Adrenal gland (tissue), 9 donors: ENCODE measurements at regions not wholly inside any gene's neighbourhood (a gene's known extent, or its start where the extent isn't known, plus 50 kb on each side); places are given as distances from the start of the nearest gene placed in this dataset.
A peak's percentile ranks its signal among the peaks of the same experiment; 100 is the strongest.

ENCODE experiments used
- DNase-seq, 7 donors: peaks; one replicate each; pipeline ENCODE4 v3.0.0-alpha.2; 2019 to 2020
- H3K27ac ChIP-seq, 5 donors: fragments of 200-600 bp; sonication (generic) in 4 of 5; 1 replicate in 3 of 5; 2 replicates in 2 of 5; pipeline versions ENCODE4 v1.5.1 to v1.8.0; 2016 to 2020; ENCODE audit warnings: mild to moderate bottlenecking in 1 of 5
- H3K27me3 ChIP-seq: fragments of 200-600 bp; 2 replicates; pipeline ENCODE4 v1.8.0; 2021
- H3K36me3 ChIP-seq, 2 donors: fragments of 200-600 bp; replicated peaks in 1 of 2; 1 replicate in 1 of 2; 2 replicates in 1 of 2; pipeline versions ENCODE4 v1.5.1 to v1.8.0; 2018 to 2022
- H3K4me1 ChIP-seq, 2 donors: fragments of 200-600 bp; replicated peaks in 1 of 2; 1 replicate in 1 of 2; 2 replicates in 1 of 2; pipeline versions ENCODE4 v1.5.1 to v1.8.0; 2018 to 2021
- H3K4me3 ChIP-seq, 4 donors: fragments of 200-600 bp; sonication (generic) in 3 of 4; one replicate each; pipeline ENCODE4 v1.5.1; 2016 to 2018
- H3K9me3 ChIP-seq, 3 donors: fragments of 200-600 bp; sonication (generic) in 1 of 3; replicated peaks in 1 of 3; 1 replicate in 2 of 3; 2 replicates in 1 of 3; pipeline versions ENCODE4 v1.5.1 to v1.8.0; 2016 to 2021
- CTCF ChIP-seq, 6 experiments: fragments of 450-650 bp in 4 of 6; fragments of 200-600 bp in 2 of 6; sonication (generic) in 1 of 6; IDR thresholded peaks; 1 replicate in 5 of 6; 2 replicates in 1 of 6; pipeline versions ENCODE4 v1.5.1 to v1.8.0; 2016 to 2021; ENCODE audit warnings: antibody characterized with exemption in 6 of 6, mild to moderate bottlenecking in 2 of 6, moderate library complexity in 1 of 6
- POLR2A ChIP-seq, 2 donors: fragments of 450-650 bp; IDR thresholded peaks; one replicate each; pipeline ENCODE4 v1.6.1; 2017; ENCODE audit warnings: antibody characterized with exemption in 2 of 2, mild to moderate bottlenecking in 2 of 2, moderate library complexity in 1 of 2
- WGBS, 4 donors: extraction: QIAGEN DNeasy Blood & Tissue Kit in 2 of 4; methylation state at CpG; one replicate each; pipeline versions ENCODE4 v1.1.5 to v1.1.7; 2013 to 2017; 5-methylcytosine and 5-hydroxymethylcytosine counted together
- intact Hi-C, 2 donors: fragments of 100-400 bp; cut with DNase I; formaldehyde crosslinking; loops; one replicate each; pipeline versions ENCODE4 v1.14.1 to v1.15.0; 2022 to 2023
- donor health status: healthy with polysubstance abuse.
- donor health status: Bipolar disorder and iron deficiency.
- donor health status: DM: yes; HTN: yes; CAD: no.
- donor health status: DM: no; HTN: no; CAD: no.
- donor health status: DM: no; HTN: no; CAD: no.

GRCh38 chr5:148012801-148013200 is 51.0 kb upstream of the SPINK5 start:
- Histone ChIP-seq H3K27me3 (no peaks in the 10 kb centered on the region), H3K4me1 (no peaks in the 10 kb centered on the region), H3K27ac (no peak overlapping the region), H3K36me3 (no peaks in the 10 kb centered on the region), H3K4me3 (no peak overlapping the region), H3K9me3 (no peaks in the 10 kb centered on the region)
- 55 to 66% (median 63%) methylated on average over 3 of the region's 3 CpGs for WGBS, 4 donors
- no peak for DNase-seq
- TF ChIP-seq POLR2A (IDR thresholded peaks at IDR 0.05) = no peak
- intact Hi-C loops = no loop called here

GRCh38 chr5:148011398-148012137 is 52.2 kb upstream of the SPINK5 start:
- WGBS, 4 donors = 74 to 81% (median 78%) methylated on average over 3 of the region's 3 CpGs
- H3K36me3 ChIP-seq = no peaks in the 10 kb centered on the region
- H3K27ac ChIP-seq = no peak overlapping the region
- no peaks in the 10 kb centered on the region for H3K4me1 ChIP-seq
- peak; percentile 31 to 77 (median 60) for DNase-seq
- H3K9me3 ChIP-seq = no peaks in the 10 kb centered on the region
- H3K27me3 ChIP-seq = no peaks in the 10 kb centered on the region
- H3K4me3 ChIP-seq = no peak overlapping the region
- TF ChIP-seq CTCF (IDR thresholded peaks at IDR 0.05) (no peak), POLR2A (IDR thresholded peaks at IDR 0.05) (no peak)
- intact Hi-C loops = no loop called here

GRCh38 chr5:148005788-148006520 is 57.8 kb upstream of the SPINK5 start:
- Histone ChIP-seq H3K4me3 (no peak overlapping the region), H3K36me3 (no peaks in the 10 kb centered on the region), H3K27ac (no peak overlapping the region), H3K27me3 (no peaks in the 10 kb centered on the region), H3K9me3 (peaks cover 0 to 10% (median 0%) of the 10 kb centered on the region in 3 donors), H3K4me1 (no peaks in the 10 kb centered on the region)
- no peak for DNase-seq
- intact Hi-C loops = no loop called here
- no peak for TF ChIP-seq CTCF (IDR thresholded peaks at IDR 0.05)
- no peak for TF ChIP-seq POLR2A (IDR thresholded peaks at IDR 0.05)
- 68 to 80% (median 75%) methylated on average over 12 of the region's 12 CpGs for WGBS, 4 donors

- intact Hi-C loops = no loop called here
- Histone ChIP-seq H3K4me3 (no peak overlapping the region), H3K27ac (no peak overlapping the region), H3K27me3 (no peaks in the 10 kb centered on the region), H3K36me3 (no peaks in the 10 kb centered on the region), H3K9me3 (peaks cover 0 to 10% (median 0%) of the 10 kb centered on the region in 3 donors), H3K4me1 (no peaks in the 10 kb centered on the region)
- no peak for DNase-seq
- TF ChIP-seq CTCF (IDR thresholded peaks at IDR 0.05) (no peak), POLR2A (IDR thresholded peaks at IDR 0.05) (no peak)
Observed at GRCh38 chr5:148003226-148003625, 60.6 kb upstream of the SPINK5 start.
